IPS-20b (cell line): ENCODE measurements at regions not wholly inside any gene's neighbourhood (a gene's known extent, or its start where the extent isn't known, plus 50 kb on each side); places are given as distances from the start of the nearest gene placed in this dataset.

Source experiments
- H3K27ac ChIP-seq: one replicate; pipeline ENCODE4 v1.5.1; 2013; ENCODE audit warnings: low read length
- H3K27me3 ChIP-seq: 2 replicates; pipeline ENCODE4 v1.6.1; 2013; ENCODE audit warnings: mild to moderate bottlenecking, low read length, inconsistent platforms; ENCODE audit not compliant: insufficient read depth
- H3K36me3 ChIP-seq: 2 replicates; pipeline ENCODE4 v1.6.1; 2013; ENCODE audit warnings: low read depth, mild to moderate bottlenecking, inconsistent platforms, low read length, moderate library complexity; ENCODE audit not compliant: insufficient read depth
- H3K4me1 ChIP-seq: 2 replicates; pipeline ENCODE4 v1.6.1; 2013; ENCODE audit warnings: mild to moderate bottlenecking, control low read depth, inconsistent platforms, low read length, moderate library complexity; ENCODE audit not compliant: insufficient read depth
- H3K4me3 ChIP-seq: 2 replicates; pipeline ENCODE4 v1.5.1; 2013; ENCODE audit warnings: mild to moderate bottlenecking, low read length, inconsistent platforms
- H3K9ac ChIP-seq: 2 replicates; pipeline ENCODE4 v1.6.1; 2013; ENCODE audit warnings: low read depth, mild to moderate bottlenecking, inconsistent platforms, low read length, moderate library complexity
- H3K9me3 ChIP-seq: 2 replicates; pipeline ENCODE4 v1.6.1; 2013; ENCODE audit warnings: mild to moderate bottlenecking, low read depth, low read length, inconsistent platforms; ENCODE audit not compliant: insufficient read depth

DNA sequence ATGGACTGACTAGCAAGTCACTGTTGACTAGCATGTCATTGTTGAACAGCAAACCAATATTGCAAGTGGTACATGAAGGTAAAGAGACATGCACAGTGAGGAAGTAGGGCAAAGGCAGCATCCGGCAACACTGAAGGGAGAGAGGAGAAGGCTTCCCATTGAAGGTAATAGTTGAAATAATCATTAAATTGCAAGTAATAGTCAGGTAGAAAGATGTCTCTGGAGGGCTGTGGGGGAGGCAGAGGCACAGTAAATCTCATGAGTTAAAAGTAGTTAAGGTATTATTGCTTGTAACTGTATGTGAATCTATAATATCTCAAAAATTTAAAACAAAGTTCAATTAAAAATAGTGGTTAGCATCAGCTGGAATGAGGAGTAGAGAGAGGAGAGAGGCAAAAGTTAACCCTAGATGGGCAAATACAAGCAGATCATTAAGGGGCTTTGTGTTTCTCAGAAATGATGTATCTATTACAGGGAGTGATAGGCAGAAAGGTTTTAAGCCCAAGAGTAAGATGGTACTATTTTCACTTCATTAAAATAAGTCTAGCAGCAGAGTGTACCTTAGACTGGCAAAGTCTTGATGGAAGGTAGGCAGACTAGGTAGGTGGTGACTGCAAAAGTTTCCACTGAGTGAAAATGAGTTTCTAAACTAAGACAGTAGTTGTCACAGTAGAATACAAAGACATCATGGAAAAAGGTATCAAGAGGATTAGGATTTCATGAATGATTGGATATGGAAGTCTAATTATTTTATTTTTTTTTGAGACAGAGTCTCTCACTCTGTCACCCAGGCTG, 776.6 kb downstream of the RAB28 start:
- H3K4me3 ChIP-seq = no peak overlapping the region
- H3K4me1 ChIP-seq = no peaks in the 10 kb centered on the region
- no peak overlapping the region for H3K27ac ChIP-seq
- H3K9ac ChIP-seq = no peak overlapping the region
- H3K9me3 ChIP-seq = no peaks in the 10 kb centered on the region
- no peaks in the 10 kb centered on the region for H3K36me3 ChIP-seq
- no peaks in the 10 kb centered on the region for H3K27me3 ChIP-seq

GRCh38 chr4:12703036-12703435, 781.1 kb downstream of the RAB28 start:
- Histone ChIP-seq H3K4me3 (no peak overlapping the region), H3K27ac (no peak overlapping the region), H3K36me3 (no peaks in the 10 kb centered on the region), H3K4me1 (no peaks in the 10 kb centered on the region), H3K9me3 (no peaks in the 10 kb centered on the region), H3K27me3 (no peaks in the 10 kb centered on the region), H3K9ac (no peak overlapping the region)

GRCh38 chr4:12701384-12701783, 782.8 kb downstream of the RAB28 start:
- no peaks in the 10 kb centered on the region for H3K27me3 ChIP-seq
- H3K4me1 ChIP-seq = no peaks in the 10 kb centered on the region
- no peak overlapping the region for H3K4me3 ChIP-seq
- no peaks in the 10 kb centered on the region for H3K36me3 ChIP-seq
- no peak overlapping the region for H3K27ac ChIP-seq
- no peaks in the 10 kb centered on the region for H3K9me3 ChIP-seq
- no peak overlapping the region for H3K9ac ChIP-seq

- Histone ChIP-seq H3K4me3 (no peak overlapping the region), H3K9me3 (no peaks in the 10 kb centered on the region), H3K9ac (no peak overlapping the region), H3K27ac (no peak overlapping the region), H3K4me1 (no peaks in the 10 kb centered on the region), H3K36me3 (no peaks in the 10 kb centered on the region), H3K27me3 (no peaks in the 10 kb centered on the region)
Measured at GRCh38 chr4:12697970-12698369, 786.2 kb downstream of the RAB28 start.

- Histone ChIP-seq H3K27me3 (no peaks in the 10 kb centered on the region), H3K9me3 (no peaks in the 10 kb centered on the region), H3K4me1 (no peaks in the 10 kb centered on the region), H3K4me3 (no peak overlapping the region), H3K27ac (no peak overlapping the region), H3K9ac (no peak overlapping the region), H3K36me3 (no peaks in the 10 kb centered on the region)
Measured at GRCh38 chr4:12692815-12693214, 791.3 kb downstream of the RAB28 start.

- Histone ChIP-seq H3K27ac (no peak overlapping the region), H3K27me3 (no peaks in the 10 kb centered on the region), H3K4me3 (no peak overlapping the region), H3K36me3 (no peaks in the 10 kb centered on the region), H3K4me1 (no peaks in the 10 kb centered on the region), H3K9ac (no peak overlapping the region), H3K9me3 (no peaks in the 10 kb centered on the region)
Measured at GRCh38 chr4:12691168-12691567, 793.0 kb downstream of the RAB28 start.

GRCh38 chr4:12689457-12689856, 794.7 kb downstream of the RAB28 start:
- no peak overlapping the region for H3K27ac ChIP-seq
- no peaks in the 10 kb centered on the region for H3K27me3 ChIP-seq
- no peaks in the 10 kb centered on the region for H3K36me3 ChIP-seq
- no peak overlapping the region for H3K9ac ChIP-seq
- H3K9me3 ChIP-seq = no peaks in the 10 kb centered on the region
- no peaks in the 10 kb centered on the region for H3K4me1 ChIP-seq
- no peak overlapping the region for H3K4me3 ChIP-seq

- Histone ChIP-seq H3K9ac (no peak overlapping the region), H3K4me1 (no peaks in the 10 kb centered on the region), H3K36me3 (no peaks in the 10 kb centered on the region), H3K4me3 (no peak overlapping the region), H3K27ac (no peak overlapping the region), H3K9me3 (peaks cover 14% of the 10 kb centered on the region), H3K27me3 (no peaks in the 10 kb centered on the region)
Measured at GRCh38 chr4:12679217-12679616, 804.9 kb downstream of the RAB28 start.

- Histone ChIP-seq H3K9ac (no peak overlapping the region), H3K27ac (no peak overlapping the region), H3K9me3 (peaks cover 17% of the 10 kb centered on the region)
Measured at GRCh38 chr4:12674184-12674583, 810.0 kb downstream of the RAB28 start.

GRCh38 chr4:12672303-12672702, 811.8 kb downstream of the RAB28 start:
- H3K4me3 ChIP-seq = no peak overlapping the region
- no peak overlapping the region for H3K27ac ChIP-seq
- H3K9ac ChIP-seq = no peak overlapping the region
- no peaks in the 10 kb centered on the region for H3K27me3 ChIP-seq
- H3K36me3 ChIP-seq = no peaks in the 10 kb centered on the region
- H3K9me3 ChIP-seq = peaks cover 17% of the 10 kb centered on the region
- no peaks in the 10 kb centered on the region for H3K4me1 ChIP-seq

More at GRCh38 chr4:12674184-12674583, 810.0 kb downstream of the RAB28 start:
- Histone ChIP-seq H3K36me3 (no peaks in the 10 kb centered on the region), H3K4me3 (no peak overlapping the region), H3K27me3 (no peaks in the 10 kb centered on the region), H3K4me1 (no peaks in the 10 kb centered on the region)

GRCh38 chr4:12658146-12658545, 826.0 kb downstream of the RAB28 start:
- peak overlapping the region; percentile 31 for H3K27ac ChIP-seq
- no peaks in the 10 kb centered on the region for H3K36me3 ChIP-seq
- H3K4me3 ChIP-seq = no peak overlapping the region
- H3K27me3 ChIP-seq = no peaks in the 10 kb centered on the region
- H3K9me3 ChIP-seq = peaks cover 16% of the 10 kb centered on the region
- peaks cover 9% of the 10 kb centered on the region; the same call in 1 of the 2 replicates for H3K4me1 ChIP-seq
- H3K9ac ChIP-seq = no peak overlapping the region

- no peak overlapping the region for H3K4me3 ChIP-seq
- no peaks in the 10 kb centered on the region for H3K27me3 ChIP-seq
- no peaks in the 10 kb centered on the region; the same call in 1 of the 2 replicates for H3K4me1 ChIP-seq
- peaks cover 11% of the 10 kb centered on the region for H3K9me3 ChIP-seq
- H3K27ac ChIP-seq = no peak overlapping the region
- no peak overlapping the region for H3K9ac ChIP-seq
- H3K36me3 ChIP-seq = no peaks in the 10 kb centered on the region
Measured at GRCh38 chr4:12651876-12652275, 832.3 kb downstream of the RAB28 start.
